ENCODE measurements at regions not wholly inside any gene's neighbourhood (a gene's known extent, or its start where the extent isn't known, plus 50 kb on each side); places are given as distances from the start of the nearest gene placed in this dataset.

GRCh38 chr1:22291494-22291893 lies 148.6 kb upstream of the WNT4 start:
- Histone ChIP-seq H3K9ac (replicated peaks; ENCODE audit: extremely low read depth, insufficient read depth, low read length) (no peak overlapping the region), H3K36me3 (ENCODE audit: control insufficient read depth in 2 of 2, extremely low read depth in 1 of 2, insufficient read depth in 2 of 2, low read length in 2 of 2) (no peaks in the 10 kb centered on the region), H3K4me2 (ENCODE audit: insufficient read depth, low read length) (no peak overlapping the region), H2AFZ (ENCODE audit: low read depth, low read length) (no peak overlapping the region), H3K27ac (ENCODE audit: insufficient read depth, low read depth, low read length) (no peak overlapping the region), H3K9me3 (replicated peaks; ENCODE audit: control insufficient read depth, insufficient read depth, low read length) (no peaks in the 10 kb centered on the region), H3K9me1 (replicated peaks; ENCODE audit: control insufficient read depth, extremely low read depth, insufficient read depth, low read length) (no peaks in the 10 kb centered on the region), H3K4me3 (replicated peaks in 1 of 3; ENCODE audit: insufficient read depth in 1 of 3, low read depth in 1 of 3, low read length in 3 of 3) (no peak overlapping the region), H3K4me1 (ENCODE audit: control insufficient read depth, extremely low read depth, insufficient read depth, low read length) (peaks cover 4% of the 10 kb centered on the region), H3K27me3 (ENCODE audit: control insufficient read depth in 2 of 2, insufficient read depth in 2 of 2, low read length in 2 of 2) (peaks cover 8 to 14% of the 10 kb centered on the region in 2 experiments), H4K20me1 (replicated peaks; ENCODE audit: control insufficient read depth, extremely low read depth, insufficient read depth, low read length) (no peaks in the 10 kb centered on the region), H3K79me2 (ENCODE audit: control insufficient read depth, insufficient read depth, low read length) (no peaks in the 10 kb centered on the region)
- DNase-seq (ENCODE audit: low read depth, low spot score), result no peak
- intact Hi-C loops (cut with micrococcal nuclease) (no loop called here), dilution Hi-C loops (cut with MboI; ENCODE audit: extremely low pct_ligation_motif_present, low sequenced_read_pairs) (no loop called here)
- no peak for FAIRE-seq
- ChIA-PET CTCF (no interaction called here), POLR2A (no interaction called here)
- TF ChIP-seq MAX (IDR thresholded peaks at IDR 0.05; ENCODE audit: insufficient read depth, insufficient read length), result no peak
- TF ChIP-seq JUN (IDR thresholded peaks at IDR 0.05; ENCODE audit: borderline replicate concordance, insufficient read depth, insufficient read length, low read depth), result no peak
- TF ChIP-seq MYC (IDR thresholded peaks at IDR 0.05; ENCODE audit: low read depth, low read length), result no peak
- no peak for TF ChIP-seq FOS (IDR thresholded peaks at IDR 0.05; ENCODE audit: borderline replicate concordance, insufficient read depth, low read length)
- no peak for TF ChIP-seq EZH2 (IDR thresholded peaks at IDR 0.05; ENCODE audit: borderline replicate concordance, low read depth, low read length, severe bottlenecking)
- TF ChIP-seq CTCF (IDR thresholded peaks at IDR 0.05; ENCODE audit: extremely low read depth in 1 of 2, insufficient read depth in 1 of 2, low read depth in 1 of 2, low read length in 2 of 2), result no peak
- TF ChIP-seq POLR2AphosphoS5 (IDR thresholded peaks at IDR 0.05; ENCODE audit: insufficient read depth, low read depth, low read length), result no peak
- TF ChIP-seq POLR2A (IDR thresholded peaks at IDR 0.05; ENCODE audit: low read depth, low read length), result no peak
- TF ChIP-seq GATA2 (IDR thresholded peaks at IDR 0.05; ENCODE audit: insufficient read depth, insufficient read length, low read depth, low read length), result no peak
- BruUV-seq (replicated peaks), result no TSS peak

All from endothelial cell of umbilical vein (primary cell).